Neural cell (in vitro differentiated cells): ENCODE measurements at regions not wholly inside any gene's neighbourhood (a gene's known extent, or its start where the extent isn't known, plus 50 kb on each side); places are given as distances from the start of the nearest gene placed in this dataset.

Experiments used
- H2AFZ ChIP-seq: fragments of 200-600, 300-800 bp; sonication (generic), shearing (Covaris generic); 2 replicates; pipeline ENCODE4 v1.6.0; 2014; ENCODE audit warnings: low read depth, mild to moderate bottlenecking, antibody characterized with exemption, low read length, moderate library complexity
- H3F3A ChIP-seq: fragments of 200-600 bp; shearing (Covaris generic); 2 replicates; pipeline ENCODE4 v1.6.1; 2016; ENCODE audit warnings: mild to moderate bottlenecking, moderate library complexity, mixed read lengths, antibody characterized with exemption, low read length; ENCODE audit not compliant: insufficient read depth, poor library complexity, severe bottlenecking
- H3K27ac ChIP-seq: fragments of 200-600, 300-800 bp; sonication (generic), shearing (Covaris generic); 2 replicates; pipeline ENCODE4 v1.5.1; 2014; ENCODE audit warnings: mild to moderate bottlenecking, low read length, moderate library complexity
- H3K27me3 ChIP-seq: fragments of 300-800, 200-600 bp; sonication (generic), shearing (Covaris generic); 2 replicates; pipeline ENCODE4 v1.6.0; 2014; ENCODE audit warnings: mild to moderate bottlenecking, low read depth, low read length, moderate library complexity; ENCODE audit not compliant: insufficient read depth
- H3K36me3 ChIP-seq: fragments of 300-800, 200-600 bp; sonication (generic), shearing (Covaris generic); 2 replicates; pipeline ENCODE4 v1.5.1; 2014; ENCODE audit warnings: mild to moderate bottlenecking, antibody characterized with exemption, low read length, moderate library complexity; ENCODE audit not compliant: insufficient read depth
- H3K4me2 ChIP-seq: fragments of 300-800, 200-600 bp; sonication (generic), shearing (Covaris generic); 2 replicates; pipeline ENCODE4 v1.6.0; 2014; ENCODE audit warnings: mild to moderate bottlenecking, low read length
- H3K4me3 ChIP-seq: fragments of 300-800, 200-600 bp; sonication (generic), shearing (Covaris generic); 2 replicates; pipeline ENCODE4 v1.5.1; 2014; ENCODE audit warnings: mild to moderate bottlenecking, low read length, moderate library complexity
- H3K79me2 ChIP-seq: fragments of 200-600 bp; shearing (Covaris generic); replicated peaks from 2 replicates; pipeline ENCODE4 v1.6.0; 2014; ENCODE audit warnings: mild to moderate bottlenecking, low read length, moderate library complexity; ENCODE audit not compliant: insufficient read depth
- H3K9ac ChIP-seq: fragments of 300-800, 200-600 bp; sonication (generic), shearing (Covaris generic); 2 replicates; pipeline ENCODE4 v1.6.1; 2016; ENCODE audit warnings: mild to moderate bottlenecking, low read length, mixed read lengths
- H3K9me2 ChIP-seq: fragments of 200-600 bp; shearing (Covaris generic); 2 replicates; pipeline ENCODE4 v1.6.1; 2016; ENCODE audit warnings: mild to moderate bottlenecking, low read length, mixed read lengths; ENCODE audit not compliant: insufficient read depth
- H3K9me3 ChIP-seq: fragments of 200-600, 300-800 bp; sonication (generic), shearing (Covaris generic); 2 replicates; pipeline ENCODE4 v1.6.1; 2016; ENCODE audit warnings: mild to moderate bottlenecking, mixed run types, low read length, moderate library complexity, mixed read lengths
- H4K20me1 ChIP-seq: fragments of 200-600 bp; shearing (Covaris generic); 2 replicates; pipeline ENCODE4 v1.6.1; 2016; ENCODE audit warnings: mild to moderate bottlenecking, mixed run types; ENCODE audit not compliant: insufficient read depth
- CTCF ChIP-seq: fragments of 450-650 bp; IDR thresholded peaks from 2 replicates; pipeline ENCODE4 v1.5.1; 2014; ENCODE audit warnings: antibody characterized with exemption, mild to moderate bottlenecking, moderate library complexity; ENCODE audit not compliant: poor library complexity, severe bottlenecking
- EP300 ChIP-seq: fragments of 450-650 bp; conservative IDR thresholded peaks from 2 replicates; pipeline ENCODE4 v1.6.1; 2014; ENCODE audit warnings: antibody characterized with exemption, mild to moderate bottlenecking, moderate library complexity; ENCODE audit not compliant: poor library complexity, severe bottlenecking
- EZH2 ChIP-seq: fragments of 200-600, 300-800 bp; shearing (Covaris generic), sonication (generic); IDR thresholded peaks from 2 replicates; pipeline ENCODE4 v1.6.1; 2014; ENCODE audit warnings: antibody characterized with exemption, low read length, borderline replicate concordance, mild to moderate bottlenecking; ENCODE audit not compliant: insufficient read depth, poor library complexity, severe bottlenecking
- MXI1 ChIP-seq: fragments of 450-650 bp; conservative IDR thresholded peaks from 2 replicates; pipeline ENCODE4 v1.6.1; 2014; ENCODE audit warnings: antibody characterized with exemption, mild to moderate bottlenecking; ENCODE audit not compliant: poor library complexity, severe bottlenecking
- POLR2AphosphoS5 ChIP-seq: IDR thresholded peaks from 2 replicates; pipeline ENCODE4 v1.6.1; 2012
- RAD21 ChIP-seq: fragments of 450-650 bp; conservative IDR thresholded peaks from 2 replicates; pipeline ENCODE4 v1.6.1; 2014; ENCODE audit warnings: antibody characterized with exemption, mild to moderate bottlenecking, moderate library complexity
- REST ChIP-seq: IDR thresholded peaks from 2 replicates; pipeline ENCODE4 v1.6.1; 2012; ENCODE audit warnings: borderline replicate concordance
- SMC3 ChIP-seq: fragments of 450-650 bp; conservative IDR thresholded peaks from 2 replicates; pipeline ENCODE4 v1.6.1; 2014; ENCODE audit warnings: antibody characterized with exemption, mild to moderate bottlenecking, moderate library complexity; ENCODE audit not compliant: poor library complexity
- TAF1 ChIP-seq: IDR thresholded peaks from 2 replicates; pipeline ENCODE4 v1.6.1; 2012; ENCODE audit warnings: low read depth

- no peak for TF ChIP-seq TAF1
- no peak for TF ChIP-seq SMC3
- TF ChIP-seq MXI1: no peak
- no peak for TF ChIP-seq CTCF
- no peak for TF ChIP-seq RAD21
- no peak for TF ChIP-seq POLR2AphosphoS5
- TF ChIP-seq EZH2: no peak
- no peak for TF ChIP-seq REST
- TF ChIP-seq EP300: no peak
- no peaks in the 10 kb centered on the region for H3K79me2 ChIP-seq
Measured at GRCh38 chr2:142478206-142478605, 347.4 kb upstream of the LRP1B start.

GRCh38 chr2:142472382-142472781 is 341.6 kb upstream of the LRP1B start:
- H3K36me3 ChIP-seq: no peaks in the 10 kb centered on the region
- H3K27ac ChIP-seq: no peak overlapping the region
- no peaks in the 10 kb centered on the region for H3K9me3 ChIP-seq
- no peak overlapping the region for H3K4me2 ChIP-seq
- H3K4me3 ChIP-seq: no peak overlapping the region
- H3K9me2 ChIP-seq: no peaks in the 10 kb centered on the region
- no peak overlapping the region for H2AFZ ChIP-seq
- no peak for TF ChIP-seq CTCF
- TF ChIP-seq RAD21: no peak
- no peak for TF ChIP-seq REST
- no peak for TF ChIP-seq EZH2
- no peak for TF ChIP-seq POLR2AphosphoS5
- TF ChIP-seq TAF1: no peak
- TF ChIP-seq EP300: no peak
- no peak for TF ChIP-seq MXI1
- no peak for TF ChIP-seq SMC3
- no peaks in the 10 kb centered on the region for H3K79me2 ChIP-seq
- no peaks in the 10 kb centered on the region for H3F3A ChIP-seq
- H4K20me1 ChIP-seq: no peaks in the 10 kb centered on the region
- no peak overlapping the region for H3K9ac ChIP-seq
- no peaks in the 10 kb centered on the region for H3K27me3 ChIP-seq

More at GRCh38 chr2:142478206-142478605, 347.4 kb upstream of the LRP1B start:
- H3K36me3 ChIP-seq: no peaks in the 10 kb centered on the region
- no peak overlapping the region for H2AFZ ChIP-seq
- no peak overlapping the region for H3K4me2 ChIP-seq
- H3K9ac ChIP-seq: no peak overlapping the region
- H3K9me3 ChIP-seq: no peaks in the 10 kb centered on the region
- H3K4me3 ChIP-seq: no peak overlapping the region
- no peaks in the 10 kb centered on the region for H3K27me3 ChIP-seq
- H4K20me1 ChIP-seq: no peaks in the 10 kb centered on the region
- H3K9me2 ChIP-seq: no peaks in the 10 kb centered on the region
- no peak overlapping the region for H3K27ac ChIP-seq
- no peaks in the 10 kb centered on the region for H3F3A ChIP-seq
